MM.1S (cell line): ENCODE measurements at regions not wholly inside any gene's neighbourhood (a gene's known extent, or its start where the extent isn't known, plus 50 kb on each side); places are given as distances from the start of the nearest gene placed in this dataset.

Source experiments
- DNase-seq: peaks from one replicate; pipeline ENCODE4 v3.0.0-alpha.2; 2015
- H2AFZ ChIP-seq: fragments of 300-600 bp; sonication (generic); 2 replicates; pipeline ENCODE4 v1.6.0; 2016; ENCODE audit warnings: antibody characterized with exemption, low read length
- H3F3A ChIP-seq: fragments of 300-600 bp; sonication (generic); 2 replicates; pipeline ENCODE4 v1.6.1; 2016; ENCODE audit warnings: mild to moderate bottlenecking, antibody characterized with exemption, low read length, moderate library complexity, mixed read lengths; ENCODE audit not compliant: insufficient read depth
- H3K27ac ChIP-seq: fragments of 300-600 bp; sonication (generic); 2 replicates; pipeline ENCODE4 v1.5.1; 2016; ENCODE audit warnings: mild to moderate bottlenecking, low read length
- H3K27me3 ChIP-seq: fragments of 300-600 bp; sonication (generic); replicated peaks from 2 replicates; pipeline ENCODE4 v1.6.0; 2016; ENCODE audit warnings: low read length; ENCODE audit not compliant: insufficient read depth
- H3K36me3 ChIP-seq: fragments of 300-600 bp; sonication (generic); replicated peaks from 2 replicates; pipeline ENCODE4 v1.6.1; 2016; ENCODE audit warnings: mild to moderate bottlenecking, low read length, mixed read lengths; ENCODE audit not compliant: insufficient read depth
- H3K4me1 ChIP-seq: fragments of 300-600 bp; sonication (generic); 2 replicates; pipeline ENCODE4 v1.6.1; 2016; ENCODE audit warnings: low read length, mixed read lengths
- H3K4me2 ChIP-seq: fragments of 300-600 bp; sonication (generic); 2 replicates; pipeline ENCODE4 v1.6.0; 2016; ENCODE audit warnings: low read depth, low read length
- H3K4me3 ChIP-seq: fragments of 300-600 bp; sonication (generic); 2 replicates; pipeline ENCODE4 v1.5.1; 2016; ENCODE audit warnings: low read length, mixed read lengths
- H3K79me2 ChIP-seq: fragments of 300-600 bp; sonication (generic); 2 replicates; pipeline ENCODE4 v1.6.1; 2016; ENCODE audit warnings: mixed run types, low read length, mixed read lengths
- H3K9ac ChIP-seq: fragments of 300-600 bp; sonication (generic); 2 replicates; pipeline ENCODE4 v1.6.1; 2016; ENCODE audit warnings: low read length, mixed read lengths
- H3K9me2 ChIP-seq: fragments of 300-600 bp; sonication (generic); replicated peaks from 2 replicates; pipeline ENCODE4 v1.6.1; 2016; ENCODE audit warnings: mild to moderate bottlenecking, low read length, mixed read lengths; ENCODE audit not compliant: insufficient read depth
- H3K9me3 ChIP-seq: fragments of 300-600 bp; sonication (generic); replicated peaks from 2 replicates; pipeline ENCODE4 v1.6.1; 2016; ENCODE audit warnings: mild to moderate bottlenecking, low read length, mixed read lengths; ENCODE audit not compliant: insufficient read depth
- H4K20me1 ChIP-seq: fragments of 300-600 bp; sonication (generic); 2 replicates; pipeline ENCODE4 v1.6.1; 2016; ENCODE audit warnings: mild to moderate bottlenecking, low read length, moderate library complexity, mixed read lengths; ENCODE audit not compliant: insufficient read depth
- CTCF ChIP-seq: fragments of 300-600 bp; sonication (generic); IDR thresholded peaks from 2 replicates; pipeline ENCODE4 v1.5.1; 2016; ENCODE audit warnings: antibody characterized with exemption, low read length, mixed read lengths
- EZH2 ChIP-seq: fragments of 300-600 bp; sonication (generic); optimal IDR thresholded peaks from 2 replicates; pipeline ENCODE3; 2017; ENCODE audit warnings: low read depth, mild to moderate bottlenecking, antibody characterized with exemption, low read length, mixed read lengths
- EZH2phosphoT487 ChIP-seq: fragments of 300-600 bp; sonication (generic); IDR thresholded peaks from 2 replicates; pipeline ENCODE4 v1.6.1; 2018; ENCODE audit warnings: antibody characterized with exemption, low read length

DNA sequence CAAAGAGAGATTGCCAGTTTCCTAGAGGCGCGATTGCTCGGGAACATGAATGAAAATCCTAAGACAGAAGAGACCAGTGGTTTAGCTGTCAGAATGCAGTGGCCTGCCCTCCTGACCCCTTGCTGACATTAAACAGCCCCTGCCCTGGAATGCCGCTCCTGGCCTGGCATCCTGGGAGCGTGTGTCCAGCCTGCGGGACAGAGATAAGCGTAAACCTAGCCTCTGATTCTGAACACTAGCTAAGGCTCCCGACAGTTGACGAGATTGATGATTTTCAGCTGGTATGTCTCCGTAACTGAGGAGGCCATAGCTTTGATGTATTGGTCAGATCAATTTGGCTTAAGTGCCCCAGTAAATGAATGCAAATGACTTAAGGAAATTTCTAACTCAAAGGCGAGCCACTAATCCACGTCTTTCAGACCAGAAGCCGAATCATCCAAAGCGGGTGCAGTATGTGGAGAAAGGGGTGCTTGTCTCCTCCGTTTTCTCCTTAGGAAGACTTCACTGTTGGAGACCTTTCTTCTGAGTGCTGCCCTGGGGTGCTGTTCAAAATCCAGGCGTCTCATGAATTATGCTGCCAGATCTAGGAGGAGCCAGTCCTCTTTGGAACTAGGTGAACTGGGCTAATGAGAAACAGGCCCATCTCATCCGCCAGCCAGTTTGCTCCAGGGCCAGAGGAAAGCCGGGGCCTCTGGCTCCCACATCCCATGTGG lies 142.5 kb upstream of the L3MBTL4 start:
- no peak overlapping the region for H3K4me3 ChIP-seq
- H3K27me3 ChIP-seq: no peaks in the 10 kb centered on the region
- H3K36me3 ChIP-seq: no peaks in the 10 kb centered on the region
- H3K9ac ChIP-seq: no peak overlapping the region
- no peaks in the 10 kb centered on the region for H3F3A ChIP-seq
- H3K9me2 ChIP-seq: no peaks in the 10 kb centered on the region
- DNase-seq: no peak
- no peak overlapping the region for H2AFZ ChIP-seq
- TF ChIP-seq CTCF: no peak
- TF ChIP-seq EZH2phosphoT487: no peak
- TF ChIP-seq EZH2: no peak
- H3K4me1 ChIP-seq: no peaks in the 10 kb centered on the region
- H3K27ac ChIP-seq: no peak overlapping the region
- H3K4me2 ChIP-seq: no peak overlapping the region
- H4K20me1 ChIP-seq: no peaks in the 10 kb centered on the region
- no peaks in the 10 kb centered on the region for H3K79me2 ChIP-seq
- no peaks in the 10 kb centered on the region for H3K9me3 ChIP-seq

- Histone ChIP-seq H3K27ac (no peak overlapping the region), H3F3A (no peaks in the 10 kb centered on the region), H3K4me1 (no peaks in the 10 kb centered on the region), H3K36me3 (no peaks in the 10 kb centered on the region), H3K9me3 (no peaks in the 10 kb centered on the region), H3K4me3 (no peak overlapping the region), H3K9ac (no peak overlapping the region), H3K4me2 (no peak overlapping the region), H4K20me1 (no peaks in the 10 kb centered on the region), H3K27me3 (no peaks in the 10 kb centered on the region), H3K79me2 (no peaks in the 10 kb centered on the region), H3K9me2 (no peaks in the 10 kb centered on the region), H2AFZ (no peak overlapping the region)
- TF ChIP-seq CTCF: no peak
- DNase-seq: no peak
These were observed 143.1 kb upstream of the L3MBTL4 start for GRCh38 chr18:6557770-6558248.

DNA sequence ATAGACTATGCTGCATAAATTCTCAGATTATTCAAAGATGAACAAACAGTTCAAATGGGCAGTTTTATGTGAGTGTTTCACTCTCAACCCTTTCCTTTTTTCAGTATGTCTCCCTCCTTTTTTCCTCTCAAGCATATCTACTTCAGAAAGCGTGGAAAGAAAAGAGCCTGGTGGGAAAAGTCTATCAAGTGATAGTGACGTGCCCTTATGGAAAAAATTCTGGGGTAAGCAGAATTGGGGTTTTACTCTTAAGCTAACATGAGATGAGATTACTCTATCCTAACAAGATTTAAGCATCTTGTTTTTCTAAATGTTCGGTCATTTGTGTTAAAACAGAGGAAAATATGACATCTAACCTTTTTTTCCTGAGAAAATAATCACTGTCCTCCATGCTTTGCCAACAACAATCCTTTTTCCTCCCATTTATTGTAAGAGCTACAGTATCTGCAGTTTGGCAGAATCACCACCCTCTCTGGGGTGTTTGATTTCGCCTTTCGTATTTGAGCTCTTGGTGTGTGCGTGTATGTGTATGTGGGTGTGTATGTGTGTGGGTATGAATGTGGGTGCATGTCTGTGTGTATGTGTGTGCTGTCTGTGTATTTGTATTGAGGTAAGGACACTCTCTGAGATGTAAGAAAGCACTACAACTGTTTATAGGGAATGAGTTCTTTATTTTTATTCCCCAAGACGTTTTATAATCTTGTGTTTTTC lies 143.9 kb upstream of the L3MBTL4 start:
- Histone ChIP-seq H3K4me3 (no peak overlapping the region), H3K4me1 (no peaks in the 10 kb centered on the region), H3K9me3 (no peaks in the 10 kb centered on the region), H3K27ac (no peak overlapping the region), H3K9ac (no peak overlapping the region), H3K27me3 (no peaks in the 10 kb centered on the region), H2AFZ (no peak overlapping the region), H3K9me2 (no peaks in the 10 kb centered on the region), H3K4me2 (no peak overlapping the region), H3F3A (no peaks in the 10 kb centered on the region), H3K79me2 (no peaks in the 10 kb centered on the region), H4K20me1 (no peaks in the 10 kb centered on the region), H3K36me3 (no peaks in the 10 kb centered on the region)
- no peak for DNase-seq
- TF ChIP-seq CTCF (no peak), EZH2 (no peak), EZH2phosphoT487 (no peak)
